ENCODE measurements at regions not wholly inside any gene's neighbourhood (a gene's known extent, or its start where the extent isn't known, plus 50 kb on each side); places are given as distances from the start of the nearest gene placed in this dataset.

DNA sequence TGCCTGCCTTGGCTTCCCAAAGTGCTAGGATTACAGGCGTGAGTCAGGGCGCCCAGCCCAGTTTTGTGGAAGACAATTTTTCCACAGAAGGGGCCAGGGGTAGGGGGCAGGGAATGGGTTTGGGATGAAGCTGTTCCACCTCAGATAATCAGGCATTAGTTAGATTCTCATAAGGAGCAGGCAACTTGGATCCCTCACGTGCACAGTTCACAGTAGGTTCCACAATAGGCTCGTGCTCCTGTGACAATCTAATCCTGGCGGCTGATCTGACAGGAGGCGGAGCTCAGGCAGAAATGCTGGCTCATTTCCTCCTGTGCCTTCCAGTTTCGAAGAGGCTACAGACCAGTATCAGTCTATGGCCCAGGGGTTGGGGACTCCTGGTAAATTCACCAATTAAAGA is 491.6 kb upstream of the AADAT start:
- DNase-seq = peak in 2 of 4 donors; percentile 9 to 13
- no peaks in the 10 kb centered on the region for H3K9me3 ChIP-seq
- no peaks in the 10 kb centered on the region for H3K36me3 ChIP-seq (replicated peaks in 1 of 2; ENCODE audit: insufficient read depth in 1 of 2, low read depth in 2 of 2)
- no peak for ATAC-seq
- H3K4me3 ChIP-seq = no peak overlapping the region
- no peaks in the 10 kb centered on the region for H3K4me1 ChIP-seq
- intact Hi-C loops (cut with DNase I) = no loop called here
- no peak for TF ChIP-seq POLR2A (IDR thresholded peaks at IDR 0.05)
- TF ChIP-seq, protein P1, sequence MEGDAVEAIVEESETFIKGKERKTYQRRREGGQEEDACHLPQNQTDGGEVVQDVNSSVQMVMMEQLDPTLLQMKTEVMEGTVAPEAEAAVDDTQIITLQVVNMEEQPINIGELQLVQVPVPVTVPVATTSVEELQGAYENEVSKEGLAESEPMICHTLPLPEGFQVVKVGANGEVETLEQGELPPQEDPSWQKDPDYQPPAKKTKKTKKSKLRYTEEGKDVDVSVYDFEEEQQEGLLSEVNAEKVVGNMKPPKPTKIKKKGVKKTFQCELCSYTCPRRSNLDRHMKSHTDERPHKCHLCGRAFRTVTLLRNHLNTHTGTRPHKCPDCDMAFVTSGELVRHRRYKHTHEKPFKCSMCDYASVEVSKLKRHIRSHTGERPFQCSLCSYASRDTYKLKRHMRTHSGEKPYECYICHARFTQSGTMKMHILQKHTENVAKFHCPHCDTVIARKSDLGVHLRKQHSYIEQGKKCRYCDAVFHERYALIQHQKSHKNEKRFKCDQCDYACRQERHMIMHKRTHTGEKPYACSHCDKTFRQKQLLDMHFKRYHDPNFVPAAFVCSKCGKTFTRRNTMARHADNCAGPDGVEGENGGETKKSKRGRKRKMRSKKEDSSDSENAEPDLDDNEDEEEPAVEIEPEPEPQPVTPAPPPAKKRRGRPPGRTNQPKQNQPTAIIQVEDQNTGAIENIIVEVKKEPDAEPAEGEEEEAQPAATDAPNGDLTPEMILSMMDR (IDR thresholded peaks at IDR 0.05) = no peak
- whole genome bisulfite sequencing, 2 donors = 47 to 80% methylated on average over 6 to 7 of the region's 7 CpGs
- no peak overlapping the region for H3K27ac ChIP-seq
- H3K27me3 ChIP-seq = no peaks in the 10 kb centered on the region

DNA sequence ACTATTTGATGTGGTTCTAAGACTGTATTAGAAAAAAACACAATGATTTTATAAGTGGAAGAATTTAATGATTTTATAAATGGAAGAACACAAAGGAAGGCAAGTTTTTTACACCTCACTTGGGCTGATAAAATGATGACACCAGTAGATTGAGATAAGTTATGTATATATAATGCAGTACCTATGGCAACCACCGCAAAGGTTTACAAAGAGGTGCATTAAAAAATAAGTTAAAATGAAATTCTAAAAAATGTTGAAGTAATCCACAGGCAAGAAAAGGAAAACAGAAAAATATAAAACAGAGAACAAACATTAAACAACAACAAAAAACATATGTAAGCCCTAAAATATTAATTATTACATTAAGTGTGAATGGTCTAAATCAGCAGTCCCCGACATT is 490.9 kb upstream of the AADAT start:
- Histone ChIP-seq H3K4me1 (no peaks in the 10 kb centered on the region), H3K4me3 (no peak overlapping the region), H3K27me3 (no peaks in the 10 kb centered on the region), H3K9me3 (no peaks in the 10 kb centered on the region), H3K36me3 (replicated peaks in 1 of 2; ENCODE audit: insufficient read depth in 1 of 2, low read depth in 2 of 2) (no peaks in the 10 kb centered on the region), H3K27ac (no peak overlapping the region)
- DNase-seq = no peak
- TF ChIP-seq POLR2A (IDR thresholded peaks at IDR 0.05) = no peak
- TF ChIP-seq, protein P1 (IDR thresholded peaks at IDR 0.05) = peak in 1 of 7 experiments; percentile 14
- intact Hi-C loops (cut with DNase I) = no loop called here
- WGBS, 2 donors = 79 to 88% methylated on average over 2 of the region's 2 CpGs
- no peak for ATAC-seq

DNA sequence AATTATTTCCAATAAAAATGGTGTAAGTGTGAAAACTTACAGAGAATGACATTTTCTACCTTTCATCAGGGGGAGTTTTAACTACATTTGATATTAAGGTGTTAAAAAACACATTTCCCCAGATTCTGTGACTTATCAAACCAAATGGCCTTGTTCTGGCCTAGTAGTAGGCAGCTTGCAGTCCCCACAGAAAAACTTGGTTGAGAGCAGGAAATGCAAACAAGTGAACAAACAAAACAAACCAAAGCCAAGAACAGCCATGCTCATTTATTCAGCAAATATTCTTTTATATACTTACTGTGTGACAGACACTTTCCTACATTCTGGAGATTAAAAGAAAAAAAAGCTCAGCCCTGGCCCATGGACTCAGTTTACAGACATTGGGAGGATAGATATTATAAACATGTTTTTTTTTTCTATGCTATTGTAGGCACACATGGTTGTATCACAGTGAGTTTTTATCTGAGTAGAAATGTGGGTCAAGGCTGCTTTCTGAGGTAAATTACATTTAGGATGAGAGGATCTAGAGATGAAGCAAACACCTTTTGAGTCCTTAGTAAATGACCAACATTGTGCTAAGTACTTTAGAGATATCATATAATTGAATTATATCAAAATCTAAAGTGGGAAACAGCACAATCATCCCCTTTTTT is 449.2 kb upstream of the AADAT start:
- intact Hi-C loops (cut with DNase I) = no loop called here
- TF ChIP-seq, protein P1 (IDR thresholded peaks at IDR 0.05) = no peak
- no peak for TF ChIP-seq POLR2A (IDR thresholded peaks at IDR 0.05)
- ATAC-seq (peak; percentile 90), DNase-seq (peak in 2 of 4 donors; percentile 32 to 57)
- H3K9me3 ChIP-seq = no peaks in the 10 kb centered on the region
- H3K27ac ChIP-seq = peak overlapping the region in 3 of 4 donors; percentile 26 to 74 (median 44)
- H3K27me3 ChIP-seq = no peaks in the 10 kb centered on the region
- no peaks in the 10 kb centered on the region for H3K36me3 ChIP-seq (replicated peaks in 1 of 2; ENCODE audit: insufficient read depth in 1 of 2, low read depth in 2 of 2)
- no peak overlapping the region for H3K4me3 ChIP-seq
- H3K4me1 ChIP-seq = peaks cover 33% of the 10 kb centered on the region

DNA sequence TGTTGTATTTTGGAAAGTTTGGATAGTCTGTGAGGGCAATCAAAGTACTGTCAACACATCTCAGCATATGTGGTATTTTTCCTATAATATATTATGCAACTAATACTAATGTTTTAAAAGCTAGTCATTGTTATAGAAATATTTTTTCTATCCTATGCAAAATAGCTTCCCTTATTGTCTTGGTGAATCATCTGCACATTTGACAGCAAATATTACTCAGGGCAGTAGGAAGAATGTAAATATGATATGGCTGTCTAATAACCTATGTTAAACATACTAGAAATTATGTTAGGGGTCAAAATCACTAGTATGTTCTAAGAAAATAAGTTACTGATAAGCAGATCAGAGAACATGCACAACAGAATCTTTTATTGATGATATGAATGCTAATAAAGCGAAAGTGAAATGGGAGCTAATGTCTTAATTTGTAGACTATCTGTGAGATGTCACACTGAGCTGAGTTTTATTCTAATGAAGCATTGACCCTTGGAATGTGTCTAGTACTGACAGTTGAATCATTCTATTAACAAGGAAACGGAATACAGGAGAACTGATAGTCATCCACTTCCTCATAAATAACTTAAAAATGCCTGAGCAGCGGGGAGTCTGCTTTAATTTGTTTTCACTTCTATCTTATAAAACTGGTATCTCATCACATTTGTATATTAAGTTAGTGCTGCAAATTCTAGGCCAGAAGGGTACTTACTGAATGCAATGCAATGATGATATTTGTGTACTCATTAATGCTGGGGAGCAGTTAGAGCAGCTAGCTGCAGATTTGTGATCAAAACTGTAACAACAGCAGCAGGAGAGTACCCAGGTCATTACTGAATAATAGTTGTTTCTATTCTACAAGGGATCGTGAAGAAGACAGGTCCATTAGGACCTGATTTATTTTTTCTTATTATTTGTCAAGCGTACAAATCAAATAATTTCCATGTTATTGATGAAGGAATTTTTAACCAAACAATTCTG is 440.3 kb upstream of the AADAT start:
- TF ChIP-seq, protein P1 (IDR thresholded peaks at IDR 0.05) = no peak
- TF ChIP-seq POLR2A (IDR thresholded peaks at IDR 0.05) = no peak
- Histone ChIP-seq H3K4me3 (no peak overlapping the region), H3K27ac (no peak overlapping the region), H3K9me3 (no peaks in the 10 kb centered on the region), H3K4me1 (no peaks in the 10 kb centered on the region), H3K27me3 (no peaks in the 10 kb centered on the region), H3K36me3 (replicated peaks in 1 of 2; ENCODE audit: insufficient read depth in 1 of 2, low read depth in 2 of 2) (no peaks in the 10 kb centered on the region)
- intact Hi-C loops (cut with DNase I) = no loop called here
- no peak for ATAC-seq
- no peak for DNase-seq
- 84% methylated on average over 5 of the region's 5 CpGs for WGBS, 2 donors

Data from body of pancreas (tissue), 4 donors.